ENCODE measurements at regions not wholly inside any gene's neighbourhood (a gene's known extent, or its start where the extent isn't known, plus 50 kb on each side); places are given as distances from the start of the nearest gene placed in this dataset.
"Not testable (repeated sequence)": the region's sequence is repeated elsewhere in the genome, so short reads cannot be mapped to it uniquely, and the experiment has no call there.

DNA sequence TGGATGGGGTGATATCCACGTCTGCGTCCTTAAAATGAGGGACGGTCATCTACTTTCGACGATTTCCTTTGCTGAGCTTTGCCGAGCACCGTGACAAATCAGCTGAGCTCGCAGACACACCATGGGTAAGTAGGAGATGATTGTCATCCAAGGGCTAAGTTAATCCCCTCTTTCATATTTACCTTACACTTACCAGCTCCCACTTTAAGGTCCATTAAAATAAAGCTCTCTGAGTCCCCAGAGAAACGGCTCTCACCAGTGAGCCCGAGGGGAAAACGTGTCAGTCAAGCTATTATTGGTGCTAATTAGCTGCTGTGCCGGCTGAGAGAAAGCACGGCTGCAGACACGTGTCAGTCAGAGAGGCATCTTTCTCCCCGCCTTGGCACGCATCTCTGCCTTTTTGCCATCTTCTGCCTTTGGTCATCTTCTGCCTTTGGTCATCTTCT, 72.2 kb downstream of the CRLF2 start:
- DNase-seq (ENCODE audit: low read depth), result no peak

DNA sequence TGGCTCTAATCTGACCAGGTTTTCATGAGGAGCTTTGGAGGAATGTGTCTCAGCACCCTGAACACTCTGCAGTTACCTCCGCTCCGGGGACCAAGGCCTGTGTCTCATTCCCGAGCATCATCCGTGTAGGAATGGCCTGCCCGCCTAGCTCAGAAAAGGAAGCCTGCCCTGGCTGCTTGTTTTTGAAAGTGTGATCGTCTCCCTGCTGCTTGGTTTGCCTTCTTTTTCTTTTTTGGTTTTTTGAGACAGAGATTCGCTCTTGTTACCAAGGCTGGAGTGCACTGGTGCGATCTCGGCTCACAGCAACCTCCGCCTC, 73.3 kb downstream of the CRLF2 start:
- DNase-seq (ENCODE audit: low read depth), result no peak

- no peak for DNase-seq (ENCODE audit: low read depth)
Observed at GRCh38 chrX:1138476-1139184, 73.8 kb downstream of the CRLF2 start.

DNA sequence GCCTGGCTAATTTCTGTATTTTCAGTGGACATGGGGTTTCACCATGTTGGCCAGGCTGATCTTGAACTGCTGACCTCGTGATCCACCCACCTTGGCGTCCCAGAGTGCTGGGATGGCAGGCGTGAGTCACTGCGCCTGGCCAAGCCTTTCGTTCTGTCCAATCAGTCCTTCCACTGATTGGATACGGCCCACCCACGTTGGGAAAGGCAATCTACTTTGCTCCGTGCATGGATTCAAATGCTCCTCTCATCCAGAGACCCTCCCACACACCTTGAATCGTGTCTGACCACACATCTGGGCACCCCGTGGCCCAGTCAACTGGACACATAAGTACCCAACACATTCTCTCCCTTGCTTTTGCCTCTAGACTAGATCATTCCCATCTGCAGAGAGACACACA, 74.9 kb downstream of the CRLF2 start:
- DNase-seq (ENCODE audit: low read depth), result no peak

GRCh38 chrX:1136582-1136981, 75.9 kb downstream of the CRLF2 start:
- DNase-seq (ENCODE audit: low read depth), result not testable (repeated sequence)

- no peak for DNase-seq (ENCODE audit: low read depth)
Observed at GRCh38 chrX:1134976-1135375, 77.5 kb downstream of the CRLF2 start.

DNA sequence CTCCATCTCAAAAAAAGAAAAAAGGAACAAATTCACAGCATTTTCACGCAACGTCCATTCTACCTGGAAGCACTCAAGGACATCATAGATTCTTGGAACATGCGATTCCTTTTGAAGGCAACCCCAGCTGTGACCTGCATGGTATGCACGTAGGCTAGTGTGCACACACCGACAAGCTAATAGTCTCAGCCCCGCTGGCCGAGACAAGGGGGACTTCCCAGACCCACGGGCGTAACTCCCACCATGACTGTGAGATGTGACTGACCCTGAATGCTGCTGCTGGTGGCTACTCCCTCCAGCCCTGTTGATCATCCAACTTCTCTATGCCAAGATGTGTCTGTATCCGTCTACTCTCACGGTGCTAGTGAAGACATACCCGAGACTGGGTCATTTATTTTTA, 78.3 kb downstream of the CRLF2 start:
- no peak for DNase-seq (ENCODE audit: low read depth)

DNA sequence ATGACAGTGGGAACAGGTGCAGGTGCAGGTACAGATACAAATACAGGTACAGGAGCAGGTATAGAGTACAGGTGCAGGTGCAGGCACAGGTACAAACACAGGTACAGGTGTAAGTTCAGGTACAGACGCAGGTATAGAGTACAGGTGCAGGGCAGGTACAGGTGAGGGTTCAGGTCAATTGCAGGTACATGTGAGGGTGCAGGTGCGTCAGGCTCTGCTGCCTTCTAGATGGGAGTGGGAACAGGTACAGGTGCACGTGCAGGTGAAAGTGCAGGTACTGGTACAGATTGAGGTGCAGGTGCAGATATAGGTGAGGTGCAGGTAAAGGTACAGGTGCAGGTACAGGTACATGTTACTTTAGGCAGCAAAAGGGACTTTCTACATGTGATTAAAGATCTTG, 85.7 kb downstream of the CRLF2 start:
- no peak for DNase-seq (ENCODE audit: low read depth)

DNA sequence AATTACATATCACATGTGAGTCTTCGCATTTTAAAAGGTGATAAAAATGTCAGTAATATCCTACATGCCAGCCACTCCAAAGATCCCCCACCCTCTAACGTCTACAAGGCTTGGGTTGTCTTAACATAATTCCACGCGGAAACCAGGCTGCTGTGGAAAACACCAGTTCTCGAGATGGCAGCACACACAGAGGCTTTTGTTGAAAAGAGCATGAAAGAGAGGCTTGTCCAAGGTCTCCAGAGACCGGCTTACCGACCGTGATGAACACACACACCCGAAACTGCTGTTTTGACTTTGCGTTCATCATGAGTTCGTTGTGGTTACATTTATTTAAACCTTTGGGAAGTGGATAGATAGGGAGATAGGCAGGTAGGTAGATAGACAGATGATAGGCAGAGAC, 87.9 kb downstream of the CRLF2 start:
- DNase-seq (ENCODE audit: low read depth), result no peak

DNA sequence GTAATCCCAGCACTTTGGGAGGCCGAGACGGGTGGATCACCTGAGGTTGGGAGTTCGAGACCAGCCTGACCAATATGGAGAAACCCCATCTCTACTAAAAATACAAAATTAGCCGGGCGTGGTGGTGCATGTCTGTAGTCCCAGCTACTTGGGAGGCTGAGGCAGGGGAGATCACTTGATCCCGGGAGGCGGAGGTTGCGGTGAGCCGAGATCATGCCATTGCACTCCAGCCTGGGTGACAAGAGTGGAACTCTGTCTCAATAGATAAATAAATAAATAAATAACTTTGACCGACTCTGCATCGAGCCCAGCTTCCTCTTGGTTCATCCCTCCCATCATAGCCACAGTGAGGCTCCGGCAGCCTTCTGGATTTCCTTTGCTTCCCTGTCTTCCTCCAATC, 89.6 kb downstream of the CRLF2 start:
- DNase-seq (ENCODE audit: low read depth), result not testable (repeated sequence)

DNA sequence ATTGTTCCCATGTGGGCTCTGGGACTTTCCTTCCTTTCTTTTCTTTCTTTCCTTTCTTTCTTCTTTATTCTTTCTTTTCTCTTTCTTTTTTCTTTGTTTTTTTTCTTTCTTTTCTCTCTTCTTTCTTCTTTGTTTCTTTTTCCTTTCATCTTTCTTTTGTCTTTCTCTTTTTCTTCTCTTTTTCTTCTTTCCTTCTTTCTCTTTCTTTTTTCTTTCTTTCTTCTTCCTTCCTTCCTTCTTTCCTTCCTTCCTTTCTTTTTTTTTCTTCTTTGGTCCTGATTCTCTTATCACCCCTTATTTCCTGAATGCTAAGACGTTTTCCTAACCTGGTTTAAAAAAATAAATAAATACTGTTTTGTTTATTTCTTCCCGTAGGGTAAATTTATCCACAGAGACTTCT, 93.2 kb downstream of the CRLF2 start:
- DNase-seq (ENCODE audit: low read depth), result no peak

GRCh38 chrX:1118572-1119199, 93.8 kb downstream of the CRLF2 start:
- no peak for DNase-seq (ENCODE audit: low read depth)

GRCh38 chrX:1115411-1115810, 97.0 kb downstream of the CRLF2 start:
- DNase-seq (ENCODE audit: low read depth), result not testable (repeated sequence)

DNA sequence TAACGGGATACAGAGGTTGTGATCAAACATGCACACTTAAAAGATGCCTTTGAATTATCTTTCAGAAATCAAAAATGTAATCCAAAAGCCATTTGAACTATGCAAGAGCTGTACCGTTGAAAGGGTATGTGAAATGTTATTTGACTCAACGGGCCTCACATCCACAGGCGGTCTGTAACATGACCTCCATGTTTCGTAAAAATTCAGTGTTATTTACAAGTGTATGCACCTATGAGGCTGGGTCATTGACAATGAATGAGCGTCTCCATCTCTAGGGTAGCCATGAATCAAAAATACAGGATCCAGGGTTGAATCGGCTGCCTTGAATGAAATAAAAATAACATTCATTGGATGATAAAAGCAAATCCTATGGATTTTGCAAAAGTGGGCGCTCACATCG, 100.1 kb downstream of the CRLF2 start:
- no peak for DNase-seq (ENCODE audit: low read depth)

DNA sequence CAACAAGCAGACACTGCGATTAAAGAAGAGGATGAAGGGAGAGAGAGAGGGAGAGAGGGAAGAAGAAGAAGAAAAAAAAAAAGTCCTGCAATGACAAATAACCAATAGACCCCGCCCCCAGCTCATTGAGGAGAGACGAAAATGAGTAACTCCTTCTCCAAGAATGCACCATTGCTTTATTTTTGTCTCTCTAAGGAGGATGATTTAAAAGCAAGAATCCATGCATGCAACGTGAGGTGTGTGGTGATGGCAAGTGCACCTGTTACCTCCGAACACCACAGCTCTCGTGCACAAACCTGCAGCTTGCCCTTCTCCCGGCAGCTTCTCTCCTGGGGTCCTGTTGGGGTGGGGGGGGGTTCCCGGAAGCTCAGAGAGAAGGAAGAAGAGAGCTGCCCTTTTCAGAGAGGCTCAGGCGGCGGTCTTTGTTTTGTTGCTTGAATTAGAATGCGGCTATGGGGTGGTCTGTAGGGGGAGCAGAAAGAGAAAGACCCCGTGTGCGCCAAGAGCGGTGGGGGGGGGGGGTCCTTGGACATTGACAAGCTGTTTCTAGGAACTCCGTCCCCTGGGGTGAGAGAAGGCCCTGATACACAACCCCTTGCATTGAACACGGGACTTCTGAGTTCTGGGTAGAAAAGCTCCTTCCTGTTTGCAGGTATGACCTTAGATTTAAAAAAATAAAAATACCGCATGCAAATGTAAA, 100.7 kb downstream of the CRLF2 start:
- no peak for DNase-seq (ENCODE audit: low read depth)

- DNase-seq (ENCODE audit: low read depth), result no peak
Observed at GRCh38 chrX:1109580-1110119, 102.8 kb downstream of the CRLF2 start.

GRCh38 chrX:1108501-1109445, 103.7 kb downstream of the CRLF2 start:
- no peak for DNase-seq (ENCODE audit: low read depth)

- DNase-seq (ENCODE audit: low read depth), result no peak
Observed at GRCh38 chrX:1106478-1107210, 105.8 kb downstream of the CRLF2 start.

- DNase-seq (ENCODE audit: low read depth), result no peak
Observed at GRCh38 chrX:1105671-1106419, 106.6 kb downstream of the CRLF2 start.

GRCh38 chrX:1105031-1105430, 107.4 kb downstream of the CRLF2 start:
- DNase-seq (ENCODE audit: low read depth), result not testable (repeated sequence)
